ENCODE measurements at regions not wholly inside any gene's neighbourhood (a gene's known extent, or its start where the extent isn't known, plus 50 kb on each side); places are given as distances from the start of the nearest gene placed in this dataset.

DNA sequence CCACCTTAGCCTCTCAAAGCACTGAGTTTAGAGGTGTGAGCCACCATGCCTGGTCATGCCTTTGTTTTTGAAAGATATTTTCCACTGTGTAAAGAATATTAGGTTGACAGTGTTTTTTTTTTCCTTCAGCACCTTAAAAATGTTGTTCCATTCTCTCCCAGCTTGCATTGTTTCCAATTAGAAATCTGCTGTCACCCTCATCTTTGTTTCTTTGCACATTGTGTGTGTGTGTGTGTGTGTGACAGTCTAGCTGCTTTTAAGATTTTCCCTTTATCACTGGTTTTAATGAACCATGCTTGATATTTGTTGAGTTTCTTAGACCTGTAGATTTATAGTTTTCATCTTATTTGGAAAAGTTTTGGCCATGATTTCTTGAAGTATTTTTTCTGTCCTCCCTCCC, 79.0 kb upstream of the NKX1-1 start:
- no peak overlapping the region for H3K27ac ChIP-seq
- TF ChIP-seq, protein P1, sequence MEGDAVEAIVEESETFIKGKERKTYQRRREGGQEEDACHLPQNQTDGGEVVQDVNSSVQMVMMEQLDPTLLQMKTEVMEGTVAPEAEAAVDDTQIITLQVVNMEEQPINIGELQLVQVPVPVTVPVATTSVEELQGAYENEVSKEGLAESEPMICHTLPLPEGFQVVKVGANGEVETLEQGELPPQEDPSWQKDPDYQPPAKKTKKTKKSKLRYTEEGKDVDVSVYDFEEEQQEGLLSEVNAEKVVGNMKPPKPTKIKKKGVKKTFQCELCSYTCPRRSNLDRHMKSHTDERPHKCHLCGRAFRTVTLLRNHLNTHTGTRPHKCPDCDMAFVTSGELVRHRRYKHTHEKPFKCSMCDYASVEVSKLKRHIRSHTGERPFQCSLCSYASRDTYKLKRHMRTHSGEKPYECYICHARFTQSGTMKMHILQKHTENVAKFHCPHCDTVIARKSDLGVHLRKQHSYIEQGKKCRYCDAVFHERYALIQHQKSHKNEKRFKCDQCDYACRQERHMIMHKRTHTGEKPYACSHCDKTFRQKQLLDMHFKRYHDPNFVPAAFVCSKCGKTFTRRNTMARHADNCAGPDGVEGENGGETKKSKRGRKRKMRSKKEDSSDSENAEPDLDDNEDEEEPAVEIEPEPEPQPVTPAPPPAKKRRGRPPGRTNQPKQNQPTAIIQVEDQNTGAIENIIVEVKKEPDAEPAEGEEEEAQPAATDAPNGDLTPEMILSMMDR (conservative IDR thresholded peaks at IDR 0.05), result no peak
- TF ChIP-seq ZFX (IDR thresholded peaks at IDR 0.05), result no peak

- TF ChIP-seq, protein P1 (conservative IDR thresholded peaks at IDR 0.05), result no peak
- no peak for TF ChIP-seq ZFX (IDR thresholded peaks at IDR 0.05)
These were observed 74.5 kb upstream of the NKX1-1 start for GRCh38 chr4:1480720-1481119.

GRCh38 chr4:1479454-1479853, 73.2 kb upstream of the NKX1-1 start:
- no peak overlapping the region for H3K27ac ChIP-seq
- TF ChIP-seq, protein P1 (conservative IDR thresholded peaks at IDR 0.05), result no peak
- no peak for TF ChIP-seq ZFX (IDR thresholded peaks at IDR 0.05)

More at GRCh38 chr4:1480720-1481119, 74.5 kb upstream of the NKX1-1 start:
- H3K27ac ChIP-seq, result no peak overlapping the region

DNA sequence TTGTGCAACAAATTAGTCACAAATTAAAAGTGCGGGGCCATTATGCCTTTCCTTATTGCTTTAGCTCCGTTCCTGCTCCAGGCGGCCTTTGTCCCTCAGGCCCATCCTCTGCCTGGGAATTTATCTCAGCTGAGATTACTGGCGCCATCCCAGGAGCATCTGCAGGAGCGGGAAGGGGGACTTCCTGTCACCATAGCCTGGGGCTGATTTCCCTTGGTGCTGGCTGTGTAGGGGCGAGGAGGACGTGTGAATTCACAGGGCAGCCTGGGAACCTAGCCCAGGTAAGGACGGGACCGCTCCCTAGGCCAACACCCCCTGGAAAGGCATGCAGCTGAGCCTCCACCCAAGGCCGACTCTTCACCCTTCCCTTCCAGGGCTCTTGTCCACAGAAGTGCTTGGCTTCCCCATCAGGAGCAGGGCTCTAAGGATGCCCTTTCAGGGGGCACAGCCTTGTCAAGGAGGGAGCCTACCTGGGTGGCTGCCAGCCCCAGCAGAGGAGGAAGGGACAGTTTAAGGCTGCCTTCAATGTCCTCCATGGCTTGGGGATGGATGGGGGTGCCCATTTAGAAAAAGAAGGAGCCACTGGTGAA, 72.6 kb upstream of the NKX1-1 start:
- TF ChIP-seq ZFX (IDR thresholded peaks at IDR 0.05), result no peak
- TF ChIP-seq, protein P1 (conservative IDR thresholded peaks at IDR 0.05), result no peak

GRCh38 chr4:1477045-1477840, 71.0 kb upstream of the NKX1-1 start:
- TF ChIP-seq, protein P1 (conservative IDR thresholded peaks at IDR 0.05), result no peak
- no peak for TF ChIP-seq ZFX (IDR thresholded peaks at IDR 0.05)
- no peak overlapping the region for H3K27ac ChIP-seq

More for the DNA sequence above, 72.6 kb upstream of the NKX1-1 start:
- H3K27ac ChIP-seq, result no peak overlapping the region

GRCh38 chr4:1476140-1476513, 69.9 kb upstream of the NKX1-1 start:
- H3K27ac ChIP-seq, result no peak overlapping the region
- TF ChIP-seq, protein P1 (conservative IDR thresholded peaks at IDR 0.05), result no peak
- TF ChIP-seq ZFX (IDR thresholded peaks at IDR 0.05), result no peak

Data from C4-2B (cell line).